Sciatic nerve (tissue), 2 donors: ENCODE measurements at regions not wholly inside any gene's neighbourhood (a gene's known extent, or its start where the extent isn't known, plus 50 kb on each side); places are given as distances from the start of the nearest gene placed in this dataset.
"Not testable (repeated sequence)": the region's sequence is repeated elsewhere in the genome, so short reads cannot be mapped to it uniquely, and the experiment has no call there.

ENCODE experiments used
- ATAC-seq: fragments of 200-7000 bp; cut with Tn5 transposase; one replicate; pipeline ENCODE4 v1.9.1; 2020; ENCODE audit warnings: mild to moderate bottlenecking, moderate library complexity
- DNase-seq: peaks from one replicate; pipeline ENCODE4 v3.0.0-alpha.2; 2020; ENCODE audit warnings: low spot score
- intact Hi-C: fragments of 100-400 bp; cut with DNase I; formaldehyde crosslinking; loops from one replicate; pipeline ENCODE4 v1.14.2; 2022
- donor health status: DM: no; HTN: no; CAD: no.
- donor health status: DM: no; HTN: no; CAD: no.

DNA sequence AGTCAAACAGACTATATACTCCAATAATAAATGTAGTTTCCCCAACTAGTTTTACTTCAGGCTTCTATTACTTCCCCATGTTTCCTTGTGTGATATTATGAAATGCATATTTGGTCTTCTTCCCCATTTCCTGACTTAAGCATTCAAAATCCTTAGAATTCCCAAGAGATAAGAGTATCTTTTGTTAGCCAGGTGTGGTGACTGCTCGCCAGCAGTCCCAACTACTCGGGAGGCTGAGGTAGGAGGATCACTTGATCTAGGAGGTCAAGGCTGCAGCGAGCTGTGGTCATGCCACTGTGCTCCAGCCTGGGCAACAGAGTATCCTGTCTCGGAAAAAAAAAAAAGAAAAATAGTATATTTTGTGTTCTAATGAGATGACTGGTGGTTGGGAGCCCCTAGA, 72.7 kb upstream of the UBE2E2 start:
- intact Hi-C loops: no loop called here
- ATAC-seq (no peak), DNase-seq (no peak)

DNA sequence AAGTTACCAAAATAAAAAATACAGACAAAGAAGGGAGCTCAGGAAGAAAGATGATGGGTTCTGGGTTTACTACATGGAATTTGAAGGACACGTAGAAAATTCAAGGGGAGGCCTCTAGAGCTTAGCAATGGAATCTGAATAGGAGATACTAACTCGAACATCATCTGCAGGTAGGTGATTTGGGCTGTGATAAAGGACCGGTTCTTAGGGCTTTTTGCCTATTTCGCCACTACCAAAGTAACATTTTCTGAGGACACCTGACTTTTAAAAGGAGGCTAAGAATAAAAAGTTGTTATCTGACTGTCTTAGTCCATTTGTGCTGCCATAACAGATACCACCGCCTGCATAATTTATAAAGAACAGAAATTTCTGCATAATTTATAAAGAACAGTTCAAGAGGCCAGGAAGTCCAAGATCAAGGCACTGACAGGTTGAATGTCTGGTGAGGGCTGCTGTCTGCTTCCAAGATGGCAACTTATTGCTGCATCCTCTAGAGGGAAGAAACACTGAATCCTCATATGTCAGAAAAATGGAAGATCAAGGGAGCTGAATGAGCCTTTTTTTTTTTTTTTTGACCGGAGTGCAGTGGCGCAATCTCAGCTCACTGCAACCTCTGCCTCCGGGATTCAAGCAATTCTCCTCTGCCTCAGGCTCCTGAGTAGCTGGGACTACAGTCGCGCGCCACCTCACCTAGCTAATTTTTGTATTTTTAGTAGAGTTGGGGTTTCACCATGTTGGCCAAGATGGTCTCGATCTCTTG, 67.9 kb upstream of the UBE2E2 start:
- DNase-seq (no peak), ATAC-seq (no peak)
- intact Hi-C loops: no loop called here

DNA sequence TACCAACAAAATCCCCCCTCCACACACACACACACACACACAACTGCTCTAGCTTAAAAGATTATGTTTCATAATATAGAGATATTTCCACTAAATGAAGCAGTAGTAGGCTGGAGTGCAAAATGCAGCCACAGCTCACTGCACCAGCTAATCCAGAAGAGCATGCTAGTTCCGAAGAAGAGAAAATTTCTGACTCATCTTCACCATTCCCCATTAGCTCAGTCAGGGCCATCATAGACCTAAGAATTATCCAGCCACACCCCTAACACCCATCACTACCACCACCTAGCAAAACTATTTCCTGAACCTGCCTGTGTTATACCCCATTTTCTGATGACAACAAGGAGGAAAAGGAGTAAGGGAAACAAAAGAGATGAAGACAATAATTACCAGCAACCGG, 67.1 kb upstream of the UBE2E2 start:
- intact Hi-C loops: no loop called here
- DNase-seq: no peak
- no peak for ATAC-seq

DNA sequence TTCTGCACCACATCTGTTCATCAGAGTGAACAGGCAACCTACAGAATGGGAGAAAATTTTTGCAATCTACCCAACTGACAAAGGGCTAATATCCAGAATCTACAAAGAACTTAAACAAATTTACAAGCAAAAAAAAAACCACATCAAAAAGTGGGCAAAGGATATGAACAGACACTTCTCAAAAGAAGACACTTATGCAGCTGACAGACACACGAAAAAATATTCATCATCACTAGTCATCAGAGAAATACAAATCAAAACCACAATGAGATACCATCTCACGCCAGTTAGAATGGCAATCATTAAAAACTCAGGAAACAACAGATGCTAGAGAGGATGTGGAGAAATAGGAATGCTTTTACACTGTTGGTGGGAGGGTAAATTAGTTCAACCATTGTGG, 59.1 kb upstream of the UBE2E2 start:
- DNase-seq, ATAC-seq, intact Hi-C loops: not testable (repeated sequence)

DNA sequence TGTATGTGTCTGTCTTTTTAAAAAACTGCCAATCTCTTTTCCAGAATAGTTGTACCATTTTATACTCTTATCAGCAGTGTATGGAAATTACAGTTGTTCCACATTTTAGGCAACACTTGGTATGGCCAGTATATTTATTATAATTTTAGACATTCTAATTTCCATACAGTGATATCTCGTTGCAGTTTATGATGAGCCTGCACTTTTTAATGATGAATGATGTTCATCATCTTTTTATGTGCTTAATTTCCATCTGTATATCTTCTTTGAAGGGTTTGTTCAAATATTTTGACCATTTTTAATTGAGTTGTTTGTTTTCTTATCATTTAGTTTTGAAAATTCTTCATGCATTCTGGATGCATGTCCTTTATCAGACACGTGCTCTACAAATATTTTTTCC, 57.0 kb upstream of the UBE2E2 start:
- intact Hi-C loops: no loop called here
- DNase-seq: no peak
- ATAC-seq: no peak

DNA sequence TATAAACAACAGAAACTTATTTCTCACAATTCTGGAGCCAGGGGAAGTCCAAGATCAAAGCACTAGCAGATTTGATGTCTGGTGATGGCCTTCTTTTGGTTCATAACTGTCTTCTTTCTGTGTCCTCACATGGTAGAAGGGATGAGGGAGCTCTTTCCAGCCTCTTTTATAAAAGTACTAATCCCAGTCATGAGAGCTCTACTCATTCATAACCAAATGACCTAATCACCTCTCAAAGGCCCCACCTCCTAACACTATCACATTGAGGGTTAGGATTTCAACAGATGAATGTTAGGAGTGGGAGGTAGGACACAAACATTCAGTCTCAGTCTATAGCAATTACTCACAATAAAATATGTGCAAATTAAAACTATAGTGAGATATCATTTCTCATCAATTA, 50.1 kb upstream of the UBE2E2 start:
- intact Hi-C loops: no loop called here
- DNase-seq (no peak), ATAC-seq (no peak)
